Ramos (cell line): ENCODE measurements at regions not wholly inside any gene's neighbourhood (a gene's known extent, or its start where the extent isn't known, plus 50 kb on each side); places are given as distances from the start of the nearest gene placed in this dataset.

Experiments
- in situ Hi-C: fragments of 300-500 bp; cut with MboI; formaldehyde crosslinking; loops from one replicate; pipeline ENCODE4 v1.14.3; 2022; ENCODE audit warnings: low sequenced_read_pairs; ENCODE audit not compliant: unreplicated experiment

- in situ Hi-C loops, result no loop called here
Measured at GRCh38 chr13:34474187-34474868, 467.7 kb upstream of the NBEA start.

GRCh38 chr13:34478376-34478775 is 463.7 kb upstream of the NBEA start:
- in situ Hi-C loops, result no loop called here

DNA sequence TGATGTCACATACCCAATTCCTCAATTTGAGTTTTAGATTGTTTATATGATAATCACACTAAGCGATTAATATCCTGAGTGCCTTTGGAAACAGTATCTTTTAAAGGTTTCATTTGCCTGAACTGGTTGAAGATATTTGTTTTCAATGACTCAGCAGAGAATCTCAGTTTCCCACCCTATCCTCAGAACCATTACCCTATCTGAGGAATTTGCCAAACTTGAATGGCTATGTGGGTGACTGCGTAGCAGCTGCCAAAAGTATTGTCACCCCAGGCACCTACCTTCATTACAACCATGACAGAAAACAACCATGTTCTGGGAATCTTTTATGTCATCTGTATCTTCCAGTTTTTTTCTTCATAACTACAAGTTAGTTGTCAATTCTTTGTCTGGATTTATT is 440.1 kb upstream of the NBEA start:
- in situ Hi-C loops, result no loop called here

DNA sequence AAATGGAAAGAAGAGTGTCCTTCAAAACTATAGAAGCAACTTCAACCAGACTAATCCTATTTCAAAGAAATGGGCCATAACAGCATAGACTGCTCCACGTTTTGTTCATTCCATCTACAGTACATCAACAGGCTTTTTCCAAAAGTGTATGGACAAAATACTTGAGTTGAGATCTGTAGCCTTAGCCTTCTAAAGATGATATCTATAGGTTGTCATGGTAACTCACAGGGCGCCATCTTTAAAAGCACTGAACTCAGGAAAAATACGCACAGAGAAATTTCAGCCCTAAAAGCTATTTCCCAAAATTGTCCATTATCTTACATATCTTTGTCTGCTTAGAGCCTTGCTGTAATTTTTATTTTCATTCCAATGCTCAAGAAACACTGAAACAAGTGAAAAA is 439.4 kb upstream of the NBEA start:
- in situ Hi-C loops, result no loop called here

- in situ Hi-C loops, result no loop called here
Measured at GRCh38 chr13:34506796-34507195, 435.3 kb upstream of the NBEA start.

DNA sequence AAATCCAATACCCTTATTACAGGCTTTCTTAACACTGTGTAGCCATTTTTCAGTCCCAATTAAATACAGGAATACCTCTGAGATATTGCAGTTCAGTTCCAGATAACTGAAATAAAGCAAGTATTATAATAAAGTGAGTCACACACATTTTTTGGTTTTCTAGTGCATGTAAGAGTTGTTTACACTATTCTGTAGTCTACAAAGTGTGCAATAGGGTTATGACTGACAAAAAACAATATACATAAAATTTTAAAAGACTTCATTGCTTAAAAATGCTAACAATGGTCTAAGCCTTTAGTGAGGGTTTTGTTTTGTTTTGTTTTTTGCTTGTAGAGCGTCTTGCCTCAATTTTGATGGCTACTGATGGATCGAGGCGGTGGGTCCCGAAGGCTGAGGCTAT is 434.4 kb upstream of the NBEA start:
- in situ Hi-C loops, result no loop called here

GRCh38 chr13:34512817-34513216 is 429.3 kb upstream of the NBEA start:
- in situ Hi-C loops, result no loop called here

DNA sequence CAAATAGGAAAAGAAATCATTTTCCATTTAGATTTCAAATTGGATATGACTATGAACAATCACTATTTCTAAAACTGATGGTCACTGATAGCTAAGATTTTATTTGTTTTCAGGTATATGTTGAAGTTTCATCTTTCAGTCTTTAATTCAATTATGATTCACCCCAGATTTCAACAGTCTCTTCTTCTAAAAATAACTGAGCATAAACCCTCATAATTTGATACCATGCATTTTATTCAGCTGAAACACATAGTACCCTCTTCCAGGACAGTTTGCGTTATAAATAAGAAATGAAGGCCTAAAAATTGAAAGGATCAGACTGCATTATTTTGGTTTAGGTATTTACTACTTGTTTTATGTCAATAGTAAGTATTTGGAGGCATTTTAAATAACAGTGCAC is 428.5 kb upstream of the NBEA start:
- in situ Hi-C loops, result no loop called here

- in situ Hi-C loops, result no loop called here
Measured at GRCh38 chr13:34515201-34515600, 426.9 kb upstream of the NBEA start.

DNA sequence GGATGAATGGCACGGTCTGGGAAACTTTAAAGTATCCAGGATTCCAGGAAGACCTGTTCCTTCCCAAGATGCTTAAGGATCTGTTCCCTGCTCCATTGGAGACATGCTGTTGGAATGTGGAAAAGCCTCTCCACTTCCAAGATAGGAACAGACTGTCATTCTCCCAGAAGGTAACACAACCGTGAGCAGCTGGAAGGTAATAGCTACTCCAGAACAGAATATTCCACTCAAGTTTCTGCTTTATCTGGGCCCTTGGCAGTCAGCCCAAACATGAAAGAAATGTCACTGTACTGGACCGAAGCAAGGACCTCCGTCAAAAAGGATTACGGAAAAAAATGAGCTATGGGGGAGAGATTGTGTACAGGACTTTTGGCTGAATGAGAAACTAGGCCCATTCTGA is 420.9 kb upstream of the NBEA start:
- in situ Hi-C loops, result no loop called here

DNA sequence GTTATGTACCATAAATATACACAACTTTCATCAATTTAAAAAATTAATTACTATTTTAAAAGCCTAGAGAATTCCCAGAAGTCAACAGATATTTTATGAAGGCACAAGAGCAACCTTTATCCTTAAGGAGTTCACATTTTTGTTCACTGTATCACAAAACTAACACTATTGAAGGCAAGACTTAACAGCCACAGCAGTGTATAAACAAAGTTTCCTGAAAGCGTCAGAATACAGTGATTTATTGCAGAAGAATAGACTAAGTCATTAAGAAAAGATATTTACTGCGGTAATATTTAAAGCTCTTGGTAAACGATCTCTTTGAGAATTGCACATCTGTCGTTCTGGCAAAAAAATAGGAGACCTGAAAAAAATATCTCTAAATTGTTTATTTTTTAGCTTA is 419.3 kb upstream of the NBEA start:
- in situ Hi-C loops, result no loop called here

DNA sequence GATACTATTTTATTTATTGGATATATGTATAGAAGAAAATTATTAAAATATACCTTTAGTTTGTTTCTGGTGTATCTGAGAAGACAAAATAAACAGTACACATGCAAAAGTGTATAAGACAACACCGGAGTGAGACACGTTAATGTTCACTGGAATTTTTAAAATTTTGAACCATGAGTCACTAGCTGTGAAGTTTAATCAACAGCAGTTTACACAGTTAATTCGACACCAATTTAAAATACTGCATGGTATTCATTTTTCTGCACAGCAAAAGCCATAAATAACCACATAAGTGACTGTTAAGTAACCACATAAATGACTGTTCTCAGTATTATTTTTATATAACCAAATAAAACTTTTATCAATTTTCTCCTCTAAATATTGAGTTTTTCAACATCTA is 418.7 kb upstream of the NBEA start:
- in situ Hi-C loops, result no loop called here

DNA sequence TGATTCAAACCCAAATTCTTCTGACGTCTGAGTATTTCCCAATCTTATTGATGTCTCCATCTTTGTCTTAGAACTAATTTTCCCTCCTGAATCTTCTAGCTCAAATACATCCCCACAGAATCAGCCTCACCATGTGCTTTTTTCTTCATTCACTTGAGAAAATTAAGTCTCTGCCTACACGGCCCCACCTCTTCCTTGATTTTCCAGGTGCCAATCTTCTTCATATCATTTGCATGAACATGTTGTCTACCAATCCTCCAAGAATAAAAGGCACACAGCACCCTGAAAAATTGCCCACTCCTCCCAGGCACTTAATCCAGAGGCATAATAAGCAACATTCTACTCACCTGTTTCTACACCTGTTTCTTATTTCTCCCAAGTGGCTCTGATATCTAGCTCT is 408.1 kb upstream of the NBEA start:
- in situ Hi-C loops, result no loop called here

DNA sequence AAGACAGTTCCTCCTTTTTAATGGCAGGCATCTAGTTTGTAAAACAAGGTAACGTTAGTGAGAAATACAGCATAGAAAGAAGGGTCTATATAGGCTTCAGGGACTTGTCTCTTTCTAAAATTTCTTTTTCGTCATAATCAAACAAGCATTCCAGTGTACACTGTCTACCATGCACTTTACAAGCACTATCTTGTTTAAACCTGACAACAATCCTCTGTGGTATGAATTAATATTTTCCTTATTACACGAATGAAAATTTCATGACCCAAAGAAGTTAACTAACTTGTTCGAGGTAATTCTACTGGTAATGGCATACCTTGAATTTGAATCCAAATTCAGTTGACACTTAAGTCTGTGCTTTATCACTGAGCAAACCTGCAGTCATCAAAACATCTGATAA is 399.7 kb upstream of the NBEA start:
- in situ Hi-C loops, result no loop called here

- in situ Hi-C loops, result no loop called here
Measured at GRCh38 chr13:34543836-34544235, 398.2 kb upstream of the NBEA start.

DNA sequence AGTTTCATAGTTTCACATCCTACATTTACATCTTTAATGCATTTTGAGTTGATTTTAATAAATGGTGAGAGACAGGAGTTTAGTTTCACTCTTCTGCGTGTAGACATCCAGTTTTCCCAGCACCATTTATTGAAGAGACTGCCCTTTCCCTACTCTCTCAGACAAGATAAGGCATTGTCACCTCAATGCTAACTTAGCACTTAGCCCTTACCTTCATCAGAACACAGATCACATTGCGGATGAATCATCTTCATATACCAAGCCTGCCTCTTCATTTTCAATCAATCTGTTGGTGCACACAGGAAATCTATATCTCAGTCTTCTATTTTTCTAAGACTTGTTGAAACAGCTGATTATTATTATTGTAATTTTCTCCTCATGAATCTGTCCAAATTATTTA is 396.6 kb upstream of the NBEA start:
- in situ Hi-C loops, result no loop called here

GRCh38 chr13:34546344-34547250 is 395.5 kb upstream of the NBEA start:
- in situ Hi-C loops, result no loop called here

GRCh38 chr13:34547929-34548328 is 394.1 kb upstream of the NBEA start:
- in situ Hi-C loops, result no loop called here

- in situ Hi-C loops, result no loop called here
Measured at GRCh38 chr13:34553376-34553775, 388.7 kb upstream of the NBEA start.

- in situ Hi-C loops, result no loop called here
Measured at GRCh38 chr13:34555988-34556387, 386.1 kb upstream of the NBEA start.

DNA sequence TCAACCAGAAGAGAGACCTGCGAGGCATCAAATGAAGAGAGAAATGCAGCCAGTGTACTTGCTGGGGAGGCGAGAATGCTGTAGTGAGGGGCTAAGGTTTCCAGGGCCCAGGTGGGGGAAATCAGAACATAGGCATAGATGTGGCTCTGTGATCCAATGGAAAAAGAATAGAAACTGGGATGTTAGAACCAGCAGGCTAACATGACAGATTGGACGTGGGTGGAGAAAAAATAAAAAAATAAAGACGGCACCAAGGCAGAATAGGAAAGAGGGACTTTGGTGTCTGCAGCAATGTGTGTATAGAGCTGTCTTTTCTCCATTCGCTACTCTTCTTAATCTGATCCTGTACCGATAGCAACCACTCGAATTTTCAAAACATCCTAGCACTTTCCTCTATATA is 381.0 kb upstream of the NBEA start:
- in situ Hi-C loops, result no loop called here

- in situ Hi-C loops, result no loop called here
Measured at GRCh38 chr13:34567597-34567996, 374.5 kb upstream of the NBEA start.
